ENCODE measurements at regions not wholly inside any gene's neighbourhood (a gene's known extent, or its start where the extent isn't known, plus 50 kb on each side); places are given as distances from the start of the nearest gene placed in this dataset.

- TF ChIP-seq CTCF (IDR thresholded peaks at IDR 0.05) (no peak), POLR2A (IDR thresholded peaks at IDR 0.05; ENCODE audit: low read length) (no peak)
Measured at GRCh38 chr10:43944381-43945093, 295.9 kb upstream of the ZNF32 start.
